Activated effector memory CD4-positive, alpha-beta T cell treated with anti-CD3 and anti-CD28 coated beads, Interleukin-2, amount 50 U/mL, for 16 hours (primary cell): ENCODE measurements at regions not wholly inside any gene's neighbourhood (a gene's known extent, or its start where the extent isn't known, plus 50 kb on each side); places are given as distances from the start of the nearest gene placed in this dataset.
"Not testable (repeated sequence)": the region's sequence is repeated elsewhere in the genome, so short reads cannot be mapped to it uniquely, and the experiment has no call there.

Experiments used
- DNase-seq: peaks from one replicate; pipeline ENCODE4 v3.0.0-alpha.2; 2020

DNA sequence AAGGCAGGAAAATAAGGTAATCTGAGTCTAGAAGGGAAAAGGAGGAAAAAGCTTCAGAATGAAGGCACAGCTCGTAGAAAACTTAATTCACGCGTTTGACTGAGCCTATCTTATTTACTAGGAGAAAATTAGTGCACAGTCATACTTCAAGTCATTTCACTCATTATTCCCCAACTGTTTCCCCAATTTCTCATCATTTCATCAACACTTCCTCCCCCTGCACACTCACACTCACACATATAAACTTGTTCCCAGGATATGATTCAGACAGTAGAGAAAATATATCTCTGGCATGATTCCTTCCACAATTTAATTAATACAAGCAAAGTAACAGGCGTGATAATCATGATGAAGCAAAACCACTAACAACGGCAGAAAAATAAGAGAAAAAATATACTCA, 94.5 kb upstream of the F13A1 start:
- DNase-seq: no peak

DNA sequence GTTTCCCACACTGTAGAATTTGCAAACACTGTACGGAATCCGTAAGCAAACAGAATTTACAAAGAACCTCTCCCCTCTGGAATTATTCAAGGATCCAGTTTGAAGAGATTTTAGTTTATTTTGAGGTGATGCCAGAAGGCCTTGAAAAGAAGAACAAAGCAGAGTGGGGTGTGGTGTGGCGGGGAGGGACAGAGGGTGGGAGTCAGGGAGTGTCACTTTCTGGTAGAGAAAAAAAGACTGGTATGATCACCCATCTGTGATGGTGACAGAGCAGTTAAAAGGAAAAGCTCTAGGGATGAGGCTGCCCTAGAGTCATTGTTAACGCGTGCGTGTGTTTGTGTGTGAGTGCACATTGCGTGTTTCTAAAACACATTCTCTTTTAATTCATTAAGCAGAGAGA, 97.0 kb upstream of the F13A1 start:
- DNase-seq: no peak

DNA sequence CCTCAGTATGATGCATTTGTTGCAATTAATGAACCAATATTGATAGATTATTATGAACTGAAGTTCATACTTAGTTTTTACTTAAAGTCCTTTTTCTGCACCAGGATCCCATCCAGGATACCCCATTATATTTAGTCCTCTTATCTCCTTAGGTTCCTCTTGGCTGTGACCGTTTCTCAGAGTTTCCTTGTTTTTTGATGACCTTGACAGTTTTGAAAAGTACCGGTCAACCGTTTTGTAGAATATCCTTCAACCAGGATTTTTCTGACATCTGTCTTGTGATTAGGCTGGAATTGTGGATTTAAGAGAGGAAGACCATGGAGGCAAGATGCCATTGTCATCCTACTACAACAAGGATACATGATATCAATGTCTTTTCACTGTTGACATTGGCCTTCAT, 98.0 kb upstream of the F13A1 start:
- DNase-seq: no peak

DNA sequence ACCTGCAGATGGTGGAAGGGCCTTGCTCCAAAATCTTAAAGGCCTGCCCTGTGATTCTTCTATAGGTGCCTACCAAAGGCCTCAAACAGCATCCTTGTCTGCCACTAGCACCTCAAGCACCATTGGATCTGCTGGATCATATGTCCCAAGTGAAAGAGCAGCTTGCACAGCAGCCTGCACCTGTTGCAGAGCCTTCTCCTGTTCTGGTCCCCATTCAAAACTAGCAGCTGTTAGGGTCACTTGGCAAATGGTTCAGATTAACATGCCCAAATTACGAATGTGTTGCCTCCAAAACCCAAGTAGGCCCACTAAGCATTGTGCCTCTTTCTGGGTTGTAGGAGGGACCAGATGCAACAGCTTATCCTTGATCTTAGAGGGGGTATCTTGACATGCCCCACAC, 99.6 kb upstream of the F13A1 start:
- DNase-seq: no peak

DNA sequence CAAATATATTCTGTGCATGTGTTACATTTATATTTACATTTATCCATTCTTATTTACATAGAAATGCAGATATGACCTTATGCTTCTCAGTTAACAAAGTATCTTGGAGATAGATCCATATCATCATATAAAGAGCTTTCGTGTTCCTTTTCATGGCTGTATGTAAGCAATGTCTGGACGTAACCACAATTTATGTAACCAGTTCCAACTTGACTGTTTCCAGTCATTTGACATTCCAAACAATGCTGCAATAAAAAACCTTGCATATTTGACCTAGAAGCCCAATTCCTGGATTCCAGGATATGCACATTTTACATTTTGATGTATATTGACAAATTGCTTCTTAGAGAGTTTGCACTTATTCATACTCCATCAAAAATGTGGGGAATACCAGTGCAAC, 113.7 kb upstream of the F13A1 start:
- DNase-seq: no peak

DNA sequence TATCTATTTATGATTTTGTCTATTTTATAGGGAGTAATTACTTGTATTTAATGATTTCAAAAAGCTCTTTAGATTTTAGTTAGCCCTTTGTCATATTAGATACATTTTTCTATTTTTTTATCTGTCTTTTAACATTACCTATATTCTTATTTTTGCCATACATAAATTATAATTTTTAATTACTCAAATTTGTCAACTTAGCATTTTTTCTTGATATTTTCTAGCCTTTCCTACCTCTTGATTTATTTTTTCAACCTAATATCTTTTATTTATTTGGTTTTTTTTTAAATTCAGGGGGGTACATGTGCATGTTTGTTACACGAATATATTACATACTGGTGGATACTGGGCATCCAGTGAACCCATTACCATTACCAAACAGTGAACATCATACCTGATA, 114.3 kb upstream of the F13A1 start:
- no peak for DNase-seq

DNA sequence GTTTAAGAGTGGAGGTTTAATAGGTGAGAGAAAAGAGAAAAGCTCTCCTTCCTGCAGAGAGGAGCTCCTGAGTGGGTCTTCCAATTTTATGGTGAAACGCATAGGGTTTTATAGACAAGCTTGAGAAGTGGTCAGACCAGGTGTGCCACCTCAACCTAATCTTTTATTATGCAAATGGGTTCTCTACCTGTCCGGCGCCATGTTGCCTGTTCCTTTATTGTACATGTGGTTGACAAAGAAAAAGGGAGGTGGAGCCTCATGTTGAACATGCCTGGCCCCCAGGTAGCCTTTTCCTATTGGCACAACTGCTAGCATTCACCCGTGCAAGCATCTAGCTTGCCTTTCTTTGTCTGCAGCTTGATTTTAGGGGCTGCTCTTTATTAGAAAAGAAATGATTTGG, 115.9 kb upstream of the F13A1 start:
- no peak for DNase-seq

DNA sequence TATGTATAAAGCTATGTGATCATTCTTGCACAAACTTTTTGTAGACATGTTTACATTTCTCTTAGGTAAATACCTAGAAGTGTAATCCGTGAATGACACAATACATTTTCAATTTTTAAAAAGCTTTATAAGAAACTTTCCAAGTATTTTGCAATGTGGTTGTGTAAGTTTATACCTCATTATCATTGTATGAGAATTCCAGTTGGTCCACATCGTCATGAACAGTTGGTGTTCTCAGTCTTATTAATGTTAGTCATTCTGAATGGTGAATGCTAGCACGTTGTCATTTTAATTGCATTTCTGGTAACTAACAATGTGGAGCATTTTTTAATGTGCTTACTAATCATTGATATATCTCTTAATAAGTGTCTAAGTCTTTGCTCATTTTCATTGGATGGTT, 116.5 kb upstream of the F13A1 start:
- no peak for DNase-seq

DNA sequence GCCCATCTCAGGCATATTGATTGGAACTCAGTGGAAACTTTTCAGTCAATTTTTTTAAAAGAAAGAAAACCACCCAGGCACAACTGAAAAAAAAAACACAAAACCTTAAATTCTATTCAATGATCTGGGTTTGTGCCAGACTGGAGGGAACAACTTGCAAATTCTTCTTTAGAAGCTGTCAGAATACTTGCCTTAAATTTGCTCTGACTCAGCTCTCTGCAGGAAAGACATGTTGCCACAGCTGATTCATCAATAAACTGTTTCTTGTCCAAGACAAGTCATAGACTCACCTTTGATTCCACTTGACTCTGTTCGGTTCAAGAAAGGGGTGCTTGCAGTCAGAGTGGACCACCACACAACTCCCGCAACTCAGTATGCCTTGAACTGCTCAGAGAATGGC, 117.8 kb upstream of the F13A1 start:
- no peak for DNase-seq

DNA sequence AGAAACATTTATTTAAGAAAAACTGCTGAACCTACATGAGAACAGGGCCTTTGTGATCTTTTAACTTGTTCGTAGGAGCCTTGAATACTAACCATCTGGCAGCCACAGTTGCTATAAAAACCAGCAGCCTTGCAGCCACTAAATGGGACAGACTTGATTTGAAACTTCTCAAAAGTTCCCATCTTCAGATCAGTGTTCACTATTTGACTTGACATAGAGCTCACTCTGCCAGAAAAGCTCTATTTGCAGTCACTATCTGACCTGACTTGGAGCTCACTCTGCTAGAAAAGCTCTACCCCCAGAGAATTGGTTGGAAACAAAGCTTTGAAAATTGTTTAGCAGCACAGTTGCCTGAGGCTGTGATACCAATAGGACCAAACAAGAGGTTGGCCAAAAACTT, 119.3 kb upstream of the F13A1 start:
- DNase-seq: no peak

DNA sequence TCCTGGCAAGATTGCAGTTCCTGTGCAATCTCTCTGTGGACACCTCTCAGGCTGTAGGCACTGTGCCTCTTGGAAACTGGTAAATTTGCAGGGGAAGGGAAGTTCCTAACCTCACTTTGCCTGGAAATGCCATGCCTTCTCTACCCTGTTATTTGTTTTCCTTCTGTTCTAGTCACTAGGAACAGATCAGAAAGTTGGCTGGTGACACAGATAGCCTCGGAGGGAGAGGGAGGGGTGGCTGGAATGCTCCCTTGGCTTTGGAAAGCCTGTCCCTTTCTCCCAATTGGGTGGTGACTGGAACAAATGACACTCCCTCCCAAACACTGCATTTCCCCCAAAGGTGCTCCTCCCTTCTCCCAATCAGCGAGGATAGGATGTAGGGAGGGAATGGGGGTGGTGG, 131.5 kb upstream of the F13A1 start:
- no peak for DNase-seq

DNA sequence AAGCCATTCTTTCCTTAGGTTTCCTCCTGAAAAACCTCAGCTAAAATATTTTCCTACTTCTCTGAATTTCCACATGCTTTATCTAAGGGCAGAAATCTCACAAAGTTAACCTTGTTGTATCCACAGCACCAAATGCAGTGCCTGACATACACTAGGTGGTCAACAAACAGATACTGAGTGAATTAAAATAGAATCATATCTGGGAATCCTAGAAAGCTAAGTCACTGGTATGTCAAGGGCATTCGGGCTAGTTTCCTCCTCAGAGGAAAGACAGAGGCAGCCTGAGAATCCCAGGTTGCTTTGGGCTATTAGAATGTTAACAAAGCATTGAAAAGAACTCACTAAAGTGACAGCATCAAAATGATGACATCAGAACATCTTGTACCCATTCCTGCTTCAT, 132.7 kb upstream of the F13A1 start:
- DNase-seq: no peak

DNA sequence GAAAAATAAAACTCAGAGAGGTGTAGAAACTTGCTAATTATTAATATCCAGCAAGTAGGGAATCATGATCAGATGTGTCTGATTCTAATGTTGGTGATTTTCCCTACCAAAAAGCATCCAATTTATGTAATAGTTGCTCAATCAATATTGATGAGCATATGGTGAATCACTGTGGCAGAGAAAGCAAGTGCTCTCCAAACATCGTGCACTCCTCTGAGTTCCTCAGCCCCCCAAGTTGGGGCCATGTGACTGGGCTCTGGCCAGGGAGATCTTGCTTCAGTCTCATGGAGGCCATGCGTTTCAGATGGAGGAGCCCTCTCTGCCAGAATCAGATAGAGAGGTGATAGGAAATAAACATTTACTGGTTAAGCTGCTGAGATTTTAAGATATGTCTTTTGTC, 133.2 kb upstream of the LY86 start:
- DNase-seq: no peak

DNA sequence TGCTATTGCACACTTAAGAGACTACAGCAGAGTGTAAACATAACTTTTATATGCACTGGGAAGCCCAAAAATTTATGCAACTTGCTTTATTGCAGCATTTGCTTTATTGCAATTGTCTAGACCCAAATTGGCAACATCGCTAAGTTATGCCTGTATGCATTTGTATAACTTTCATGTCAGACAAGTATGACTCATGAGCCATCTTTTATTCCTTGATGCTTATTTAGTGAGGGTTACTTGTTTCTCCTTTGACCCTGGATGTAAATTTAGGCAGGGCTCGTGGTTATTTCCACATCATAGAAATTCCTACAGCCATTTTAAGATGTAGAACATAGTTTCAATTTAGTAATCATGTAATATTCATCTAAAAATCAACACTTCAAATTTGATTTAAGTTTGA, 130.3 kb upstream of the LY86 start:
- no peak for DNase-seq

DNA sequence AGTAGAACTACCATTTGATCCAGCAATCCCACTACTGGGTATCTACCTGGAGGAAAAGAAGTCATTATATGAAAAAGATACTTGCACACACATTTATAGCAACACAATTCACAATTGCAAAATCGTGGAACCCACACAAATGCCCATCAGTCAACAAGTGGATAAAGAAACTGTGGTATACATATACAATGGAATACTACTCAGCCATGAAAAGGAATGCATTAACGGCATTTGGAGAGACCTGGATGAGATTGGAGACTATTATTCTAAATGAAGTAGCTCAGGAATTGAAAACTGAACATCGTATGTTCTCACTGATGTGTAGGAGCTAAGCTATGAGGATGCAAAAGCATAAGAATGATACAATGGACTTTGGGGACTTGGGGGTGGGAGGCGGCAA, 128.6 kb upstream of the LY86 start:
- not testable (repeated sequence) for DNase-seq

DNA sequence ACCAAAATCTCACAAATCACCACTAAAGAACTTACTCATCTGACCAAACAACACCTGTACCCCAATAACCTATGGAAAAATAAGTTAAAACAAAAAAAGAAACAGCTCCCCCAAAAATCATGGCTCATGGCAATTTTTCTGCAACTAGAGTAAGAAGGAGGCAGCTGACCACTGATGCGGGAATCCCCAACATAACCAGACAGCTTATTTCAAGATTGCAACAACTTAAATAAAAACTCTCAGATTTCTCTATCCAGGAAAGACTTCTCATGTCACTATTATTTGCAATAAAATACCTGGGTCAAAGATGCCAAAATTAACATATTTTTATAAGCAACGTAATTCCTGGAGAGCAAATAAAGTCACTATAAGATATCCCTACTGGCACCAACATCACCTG, 128.1 kb upstream of the LY86 start:
- no peak for DNase-seq

DNA sequence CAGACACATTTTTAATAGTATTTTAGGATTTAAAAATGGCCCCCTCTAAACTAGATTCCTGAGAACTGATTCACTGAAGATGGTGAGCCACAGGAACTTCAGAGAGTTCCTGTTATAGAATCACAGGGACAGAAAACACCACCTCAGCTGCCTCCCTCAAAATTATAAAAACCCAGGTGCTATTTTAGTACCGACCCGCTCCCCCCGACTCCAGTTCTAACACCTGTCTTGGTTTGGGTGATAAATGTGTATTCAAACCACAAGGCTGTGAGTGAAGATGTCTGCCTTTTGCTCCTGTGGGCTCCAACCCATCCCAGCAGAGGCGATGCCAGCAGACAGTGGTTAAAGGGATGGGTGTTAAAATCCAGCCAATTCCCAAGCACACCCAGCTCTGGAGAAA, 127.4 kb upstream of the LY86 start:
- DNase-seq: no peak

DNA sequence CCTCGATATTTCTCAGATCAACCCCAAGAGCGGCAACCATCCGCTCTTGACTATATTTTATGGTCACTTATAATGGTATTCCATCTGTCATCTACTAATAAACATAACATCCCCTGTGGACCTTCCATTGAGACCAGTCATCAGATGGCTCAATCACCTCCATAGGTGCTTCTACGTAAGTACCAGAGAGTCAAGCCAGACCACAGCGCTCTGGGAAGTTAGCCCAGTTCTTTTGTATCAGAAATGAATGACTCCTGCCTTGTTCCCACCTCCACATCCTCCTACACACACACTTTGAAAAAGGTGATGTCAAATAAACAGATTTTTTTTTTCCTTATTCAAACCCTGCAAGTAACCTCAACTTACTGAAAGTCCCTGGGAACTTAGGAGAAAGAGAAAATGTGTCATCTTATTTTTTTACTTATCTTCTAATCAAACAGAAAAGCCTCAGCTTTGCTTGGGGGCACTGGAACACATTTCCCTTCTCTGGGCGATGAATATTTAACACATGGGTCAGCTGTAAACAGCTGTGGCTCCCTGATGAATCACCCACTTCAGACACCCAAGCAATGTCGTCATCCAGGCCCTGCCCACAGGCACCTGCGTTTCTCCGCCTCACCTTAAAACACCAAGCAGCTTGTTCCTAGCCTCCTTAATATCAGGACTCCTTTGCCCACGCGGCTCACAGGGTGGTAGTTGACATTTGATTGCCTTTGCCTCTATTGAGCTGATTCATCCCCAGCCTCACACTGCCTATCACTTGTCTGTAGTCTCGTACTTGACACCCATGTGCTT, 121.4 kb upstream of the LY86 start:
- DNase-seq: no peak

DNA sequence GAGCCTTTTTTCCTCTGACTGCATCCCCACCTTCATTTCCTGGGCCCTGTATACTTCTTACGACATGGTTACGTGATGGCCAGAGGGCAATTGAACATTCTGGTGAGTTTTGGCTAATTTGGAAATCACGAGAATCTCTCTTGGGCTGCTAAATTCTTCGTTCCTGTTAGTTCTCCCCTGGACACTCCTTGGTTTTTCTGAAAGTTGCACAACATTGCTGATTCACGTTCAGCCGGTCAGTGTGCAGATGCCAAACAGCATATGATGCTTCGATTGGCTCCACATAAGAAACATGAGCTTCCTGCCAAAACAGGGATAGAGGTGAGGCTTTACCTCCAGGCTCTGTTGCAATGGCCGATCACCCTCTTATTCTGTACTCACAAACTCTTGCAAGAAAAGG, 119.4 kb upstream of the LY86 start:
- no peak for DNase-seq

DNA sequence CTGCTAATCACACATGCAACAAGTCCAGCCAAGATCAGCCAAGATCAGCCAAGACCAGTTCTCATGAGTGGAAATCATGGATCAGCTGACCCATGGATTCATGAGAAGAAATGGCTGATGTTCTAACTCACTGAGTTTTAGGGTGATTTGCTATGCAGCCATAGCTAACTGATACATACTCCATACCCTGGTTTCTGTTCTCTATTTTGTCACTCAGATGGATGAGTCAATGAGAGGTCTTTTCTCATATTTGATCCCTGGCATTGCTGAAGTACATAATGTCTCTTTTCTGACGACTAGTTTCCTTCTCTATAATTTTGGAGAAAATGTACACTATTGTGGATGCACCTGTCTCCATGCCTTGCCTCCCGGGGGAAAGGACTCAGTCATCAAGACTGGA, 118.4 kb upstream of the LY86 start:
- DNase-seq: no peak

DNA sequence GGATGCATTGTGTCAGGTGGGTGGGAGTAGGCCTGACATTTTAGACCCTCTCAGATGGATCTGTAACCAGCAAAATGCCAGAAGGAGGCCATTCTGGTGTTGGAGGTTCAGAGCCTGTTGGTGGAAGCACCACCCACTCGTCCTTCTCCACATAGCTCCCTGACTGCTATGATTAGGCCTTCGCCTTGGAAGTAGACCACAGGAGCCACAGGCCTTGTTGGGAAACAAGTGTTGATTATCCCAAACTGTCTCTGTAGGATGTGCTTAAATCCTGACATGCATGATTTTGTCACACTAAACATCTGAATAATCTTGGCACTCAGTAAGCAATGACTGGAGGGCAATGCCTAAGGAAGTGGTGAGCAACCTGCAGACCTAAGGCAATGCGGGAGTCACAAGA, 117.2 kb upstream of the LY86 start:
- no peak for DNase-seq

DNA sequence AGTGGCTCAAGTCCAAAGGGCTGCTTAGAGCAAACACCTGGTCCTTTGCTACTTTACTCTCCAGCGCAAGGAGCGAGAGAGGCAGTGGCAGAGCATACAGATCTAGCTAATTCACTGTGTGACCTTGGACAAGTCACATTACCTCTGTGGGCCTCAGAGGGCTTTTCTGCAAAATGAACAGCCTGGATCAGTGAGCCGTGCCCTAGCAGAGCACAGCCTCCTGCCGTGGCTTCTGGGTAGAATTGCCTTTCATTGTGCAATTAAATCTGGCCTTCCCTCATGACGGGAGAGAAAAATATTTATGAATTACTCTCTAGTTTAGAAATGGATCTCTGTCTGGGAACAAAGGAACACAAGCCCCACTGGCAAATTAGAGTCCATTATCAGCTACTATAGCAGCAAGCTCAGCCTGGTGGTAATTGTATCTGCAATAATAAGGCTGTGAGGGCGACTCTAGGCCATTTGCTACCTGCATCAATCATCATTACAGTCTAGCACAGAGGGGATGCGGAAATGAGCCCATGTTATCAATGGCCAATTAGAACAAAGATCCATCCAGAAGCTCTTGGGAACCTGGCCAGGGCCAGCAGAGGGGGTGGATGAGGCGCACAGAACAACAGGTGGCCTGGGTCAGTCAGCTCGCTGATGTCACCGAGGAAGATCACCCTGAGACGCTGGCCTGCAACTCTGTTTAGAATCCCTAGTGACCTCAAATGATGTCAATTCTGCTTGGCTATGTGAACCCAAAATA, 114.2 kb upstream of the LY86 start:
- DNase-seq: no peak

DNA sequence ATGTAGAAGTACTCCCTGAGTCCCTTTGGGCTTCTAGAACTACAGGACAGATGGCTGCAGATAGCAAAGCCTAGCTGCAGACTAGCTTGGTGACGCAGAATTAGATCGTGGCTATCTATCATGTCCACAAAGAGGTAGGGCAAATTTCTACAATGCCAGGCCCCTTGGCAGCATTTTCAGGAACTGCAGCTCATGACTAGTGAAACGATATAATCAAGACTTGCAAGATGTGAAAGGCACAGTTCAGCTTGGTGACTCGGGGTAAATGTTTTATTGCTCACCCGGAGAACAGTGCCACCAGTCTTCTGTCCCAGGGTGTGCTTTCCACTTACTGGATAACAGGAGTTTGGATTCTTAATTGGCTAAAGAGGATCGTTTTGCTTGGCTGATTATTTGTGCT, 108.7 kb upstream of the LY86 start:
- DNase-seq: no peak

DNA sequence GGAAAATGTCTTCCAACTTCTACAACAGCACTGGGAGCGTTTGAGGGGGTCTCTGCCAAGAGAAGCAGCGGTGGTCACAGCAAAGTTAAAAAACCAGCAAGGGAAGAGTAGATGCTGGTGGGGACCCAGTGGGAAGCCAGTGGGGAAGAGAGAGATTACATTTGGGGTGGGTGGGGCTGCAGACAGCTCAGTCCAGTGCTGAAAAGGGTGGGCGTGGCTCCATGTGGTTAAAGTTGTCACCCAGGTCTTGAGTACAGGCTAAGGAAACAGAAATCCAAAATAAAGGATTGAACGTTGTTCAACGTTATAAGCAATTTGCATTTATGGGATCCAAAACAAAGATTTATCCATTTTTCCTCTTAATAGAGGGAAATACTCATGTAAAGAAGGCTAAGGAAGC, 106.3 kb upstream of the LY86 start:
- no peak for DNase-seq

DNA sequence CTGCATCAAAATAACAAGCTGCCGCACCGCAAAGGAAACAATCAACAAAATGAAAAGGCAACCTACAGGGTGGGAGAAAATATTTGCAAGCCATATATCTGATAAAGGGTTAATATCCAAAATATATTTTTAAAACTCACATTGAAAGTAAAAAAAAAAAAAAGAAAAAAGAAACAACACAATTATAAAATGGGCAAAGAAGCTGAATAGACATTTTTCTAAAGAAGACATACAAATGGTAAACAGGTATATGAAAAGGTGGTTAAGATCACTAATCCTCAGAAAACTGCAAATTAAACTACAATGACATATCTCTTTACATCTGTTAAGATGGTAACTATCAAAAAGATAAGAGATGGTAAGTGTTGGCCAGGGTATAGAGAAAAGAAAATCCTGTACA, 105.4 kb upstream of the LY86 start:
- no peak for DNase-seq
